H1 (cell line): ENCODE measurements at regions not wholly inside any gene's neighbourhood (a gene's known extent, or its start where the extent isn't known, plus 50 kb on each side); places are given as distances from the start of the nearest gene placed in this dataset.

Experiments used
- CTCF ChIP-seq, 3 experiments: IDR thresholded peaks; 1 replicate in 2 of 3; 2 replicates in 1 of 3; pipeline versions ENCODE4 v1.5.1 to v1.6.1; 2011; ENCODE audit warnings: low read length in 3 of 3, mild to moderate bottlenecking in 3 of 3, inconsistent platforms in 2 of 3, low read depth in 1 of 3, moderate library complexity in 1 of 3; ENCODE audit not compliant: insufficient read depth in 1 of 3; ENCODE audit errors: control extremely low read depth in 1 of 3
- EGR1 ChIP-seq: IDR thresholded peaks from 2 replicates; pipeline ENCODE4 v1.6.1; 2011; ENCODE audit warnings: low read depth, low read length, borderline replicate concordance
- EP300 ChIP-seq, 2 experiments: IDR thresholded peaks; 1 replicate in 1 of 2; 2 replicates in 1 of 2; pipeline ENCODE4 v1.6.1; 2011 to 2012; ENCODE audit warnings: low read depth in 2 of 2, low read length in 2 of 2, mild to moderate bottlenecking in 2 of 2, borderline replicate concordance in 1 of 2, inconsistent platforms in 1 of 2, moderate library complexity in 1 of 2
- EZH2 ChIP-seq: fragments of 200-600 bp; sonication (generic); IDR thresholded peaks from 2 replicates; pipeline ENCODE4 v1.7.1; 2012; ENCODE audit warnings: low read depth, mild to moderate bottlenecking, moderate library complexity, low read length, inconsistent platforms; ENCODE audit not compliant: severe bottlenecking
- JUND ChIP-seq: IDR thresholded peaks from 2 replicates; pipeline ENCODE4 v1.6.1; 2011; ENCODE audit warnings: mild to moderate bottlenecking, improper control_type of control experiment, low read length
- POLR2A ChIP-seq, 2 experiments: IDR thresholded peaks; 1 replicate in 1 of 2; 2 replicates in 1 of 2; pipeline ENCODE4 v1.6.1; 2011; ENCODE audit warnings: low read depth in 2 of 2, low read length in 2 of 2, mild to moderate bottlenecking in 2 of 2; ENCODE audit errors: control extremely low read depth in 1 of 2
- TF ChIP-seq, protein P1 (sequence below): IDR thresholded peaks from 2 replicates; pipeline ENCODE4 v1.6.1; 2012; ENCODE audit warnings: inconsistent platforms

DNA sequence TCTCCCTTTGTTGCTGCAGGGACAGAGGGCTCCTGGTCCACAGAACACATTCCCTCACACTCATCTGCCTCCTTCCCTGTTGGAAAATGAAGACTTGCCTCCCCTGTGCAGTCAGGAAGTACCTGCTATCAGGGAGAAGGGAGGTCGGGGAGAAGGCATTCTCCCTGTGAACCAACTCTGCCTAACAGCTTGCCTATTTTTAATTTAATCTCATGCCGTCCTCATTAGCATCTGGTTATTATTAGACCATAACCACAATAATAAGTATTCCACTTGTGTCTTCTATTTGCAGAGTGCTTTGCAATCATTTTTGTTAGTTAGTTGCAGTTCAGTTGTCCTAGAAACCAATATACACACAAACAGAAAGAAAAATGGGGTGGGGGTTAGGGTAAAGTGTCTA lies 232.6 kb upstream of the SKOR2 start:
- TF ChIP-seq POLR2A (IDR thresholded peaks at IDR 0.05; ENCODE audit: control extremely low read depth in 1 of 2, low read depth in 2 of 2, low read length in 2 of 2) (no peak), CTCF (IDR thresholded peaks at IDR 0.05; ENCODE audit: control extremely low read depth in 1 of 3, insufficient read depth in 1 of 3, low read depth in 1 of 3, low read length in 3 of 3) (no peak), EP300 (IDR thresholded peaks at IDR 0.05; ENCODE audit: borderline replicate concordance in 1 of 2, low read depth in 2 of 2, low read length in 2 of 2) (no peak), JUND (no peak), EZH2 (no peak), EGR1 (no peak)
- TF ChIP-seq, protein P1, sequence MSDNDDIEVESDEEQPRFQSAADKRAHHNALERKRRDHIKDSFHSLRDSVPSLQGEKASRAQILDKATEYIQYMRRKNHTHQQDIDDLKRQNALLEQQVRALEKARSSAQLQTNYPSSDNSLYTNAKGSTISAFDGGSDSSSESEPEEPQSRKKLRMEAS = no peak
